Epithelial cell of proximal tubule (primary cell): ENCODE measurements at regions not wholly inside any gene's neighbourhood (a gene's known extent, or its start where the extent isn't known, plus 50 kb on each side); places are given as distances from the start of the nearest gene placed in this dataset.

Experiments used
- DNase-seq: peaks from one replicate; pipeline ENCODE4 v3.0.0-alpha.2; 2011; ENCODE audit warnings: low read depth
- H3K4me3 ChIP-seq: 2 replicates; pipeline ENCODE4 v1.5.1; 2011; ENCODE audit warnings: low read depth, mild to moderate bottlenecking, low read length
- TF ChIP-seq, protein P1 (sequence below): conservative IDR thresholded peaks from 2 replicates; pipeline ENCODE4 v1.5.1; 2012; ENCODE audit warnings: low read depth, mild to moderate bottlenecking, low read length

DNA sequence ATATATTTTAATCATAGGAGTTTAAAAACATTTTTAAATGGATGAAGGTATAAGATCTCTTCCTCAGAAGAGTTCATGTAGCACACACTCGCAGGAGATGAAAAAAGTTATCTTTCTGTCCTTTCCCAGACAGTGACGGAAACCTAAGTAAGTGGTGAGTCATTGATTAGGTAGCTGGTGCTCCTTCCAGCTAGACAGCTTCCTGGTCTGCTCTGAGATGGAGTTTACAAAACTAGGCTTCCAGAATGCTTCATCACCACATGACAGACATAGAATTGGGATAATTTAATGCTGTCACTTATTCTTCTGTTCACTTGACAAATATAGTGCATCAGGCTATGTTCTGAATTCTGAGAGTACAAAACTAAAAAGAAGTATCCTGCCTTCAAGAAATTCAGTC is 2393.0 kb upstream of the C9orf72 start:
- TF ChIP-seq, protein P1, sequence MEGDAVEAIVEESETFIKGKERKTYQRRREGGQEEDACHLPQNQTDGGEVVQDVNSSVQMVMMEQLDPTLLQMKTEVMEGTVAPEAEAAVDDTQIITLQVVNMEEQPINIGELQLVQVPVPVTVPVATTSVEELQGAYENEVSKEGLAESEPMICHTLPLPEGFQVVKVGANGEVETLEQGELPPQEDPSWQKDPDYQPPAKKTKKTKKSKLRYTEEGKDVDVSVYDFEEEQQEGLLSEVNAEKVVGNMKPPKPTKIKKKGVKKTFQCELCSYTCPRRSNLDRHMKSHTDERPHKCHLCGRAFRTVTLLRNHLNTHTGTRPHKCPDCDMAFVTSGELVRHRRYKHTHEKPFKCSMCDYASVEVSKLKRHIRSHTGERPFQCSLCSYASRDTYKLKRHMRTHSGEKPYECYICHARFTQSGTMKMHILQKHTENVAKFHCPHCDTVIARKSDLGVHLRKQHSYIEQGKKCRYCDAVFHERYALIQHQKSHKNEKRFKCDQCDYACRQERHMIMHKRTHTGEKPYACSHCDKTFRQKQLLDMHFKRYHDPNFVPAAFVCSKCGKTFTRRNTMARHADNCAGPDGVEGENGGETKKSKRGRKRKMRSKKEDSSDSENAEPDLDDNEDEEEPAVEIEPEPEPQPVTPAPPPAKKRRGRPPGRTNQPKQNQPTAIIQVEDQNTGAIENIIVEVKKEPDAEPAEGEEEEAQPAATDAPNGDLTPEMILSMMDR = no peak
- no peak for DNase-seq
- H3K4me3 ChIP-seq = no peak overlapping the region

- DNase-seq = no peak
- H3K4me3 ChIP-seq = no peak overlapping the region
- TF ChIP-seq, protein P1 = no peak
These were observed 2395.6 kb upstream of the C9orf72 start for GRCh38 chr9:29968831-29969230.

- TF ChIP-seq, protein P1 = no peak
- no peak overlapping the region for H3K4me3 ChIP-seq
- DNase-seq = no peak
These were observed 2396.1 kb upstream of the C9orf72 start for GRCh38 chr9:29969408-29969807.

DNA sequence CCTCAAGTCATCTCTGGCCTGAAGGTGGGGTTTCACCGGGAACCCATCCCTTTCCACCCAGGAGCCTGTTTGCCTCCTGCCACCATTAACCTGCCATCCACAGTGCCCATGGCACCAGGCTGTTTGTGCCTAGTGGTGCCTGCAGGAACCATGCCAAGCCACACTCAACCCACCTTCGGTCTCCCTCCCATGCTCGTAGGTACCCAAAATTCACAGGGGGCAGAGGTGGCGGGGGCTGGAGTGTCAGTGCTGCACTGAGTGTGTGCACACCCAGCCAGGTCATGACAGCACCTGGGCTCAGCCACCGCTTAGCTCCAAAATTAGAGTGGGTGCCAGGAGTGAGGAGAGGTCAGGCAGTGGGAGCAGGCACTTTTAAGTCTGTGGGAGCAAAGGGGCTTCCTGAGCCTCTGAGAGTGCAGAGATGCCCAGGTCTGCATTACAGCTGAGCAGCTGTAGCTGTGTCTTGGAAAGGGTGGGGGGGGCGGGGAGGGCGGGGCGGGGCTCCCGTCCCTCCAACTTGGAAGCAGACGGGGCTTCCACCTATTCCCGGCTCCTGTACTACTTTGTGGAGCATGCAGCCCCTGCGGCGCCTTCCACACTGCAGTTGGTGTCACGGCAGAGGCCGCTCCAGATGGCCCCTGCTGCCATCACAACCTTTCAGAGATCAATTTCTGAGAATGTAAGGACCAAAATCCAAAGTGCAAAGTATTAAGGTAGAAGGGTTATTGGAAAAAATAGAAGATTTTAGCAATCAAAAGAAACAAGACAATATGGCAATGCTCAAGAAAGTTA is 2396.8 kb upstream of the C9orf72 start:
- TF ChIP-seq, protein P1 = no peak

DNA sequence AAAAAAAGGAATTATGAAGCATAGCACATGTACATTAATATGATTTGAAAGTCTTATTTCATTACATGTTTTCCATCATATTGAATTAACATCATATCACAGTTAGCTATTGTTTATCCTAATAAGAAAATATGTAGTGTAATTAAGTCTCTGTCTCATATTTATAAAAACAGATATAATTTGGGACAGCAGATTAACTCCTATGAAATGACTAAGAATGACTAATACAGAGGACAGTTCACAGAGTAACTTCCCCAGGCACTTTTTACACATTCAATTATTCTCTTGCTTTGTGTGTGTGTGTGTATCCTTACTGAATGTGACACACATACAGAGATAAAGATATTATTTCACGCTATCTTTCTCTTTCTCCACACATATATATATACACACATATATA is 2400.9 kb upstream of the C9orf72 start:
- TF ChIP-seq, protein P1 = no peak
- H3K4me3 ChIP-seq = no peak overlapping the region
- DNase-seq = no peak

More for the DNA sequence above, 2396.8 kb upstream of the C9orf72 start:
- DNase-seq = no peak
- no peak overlapping the region for H3K4me3 ChIP-seq

DNA sequence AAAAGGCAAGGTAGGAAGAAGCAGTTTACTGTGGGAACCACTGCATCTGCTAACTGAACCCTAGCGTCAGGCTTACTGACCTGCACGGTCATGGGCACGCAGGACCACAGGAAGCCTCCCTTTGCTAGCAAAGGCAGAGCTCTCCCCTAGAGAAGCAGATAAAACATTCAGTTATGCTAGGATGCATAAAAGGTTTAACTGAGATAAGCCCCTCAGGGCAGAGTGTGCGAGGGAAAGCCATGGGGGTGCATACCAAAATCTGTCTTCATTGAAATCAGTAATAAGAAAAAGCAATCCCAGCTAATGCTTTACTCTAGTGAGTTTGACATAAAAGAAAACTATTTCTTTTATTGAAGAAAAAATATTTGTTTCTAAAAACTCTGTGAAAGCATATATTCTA is 2403.7 kb upstream of the C9orf72 start:
- no peak overlapping the region for H3K4me3 ChIP-seq
- TF ChIP-seq, protein P1 = no peak
- no peak for DNase-seq

DNA sequence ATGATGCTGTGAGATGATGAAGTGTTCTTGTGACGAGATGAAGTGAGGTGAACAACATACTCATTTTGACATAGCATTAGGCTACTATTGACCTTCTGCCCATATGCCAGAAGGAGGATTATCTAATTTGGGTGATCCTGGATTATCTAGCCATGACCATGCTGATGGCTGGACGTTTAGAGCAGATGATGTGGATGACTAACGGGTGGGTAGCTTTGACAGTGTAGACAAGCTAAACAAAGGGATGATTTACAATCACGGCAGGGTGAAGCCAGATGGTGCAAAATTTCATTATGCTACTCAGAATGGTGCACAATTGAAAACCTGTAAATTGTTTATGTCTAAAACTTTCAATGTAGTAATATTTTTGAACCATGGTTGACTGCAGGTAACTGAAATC is 2403.4 kb upstream of the ACO1 start:
- TF ChIP-seq, protein P1 = no peak
- no peak overlapping the region for H3K4me3 ChIP-seq
- DNase-seq = no peak
